ENCODE measurements at regions not wholly inside any gene's neighbourhood (a gene's known extent, or its start where the extent isn't known, plus 50 kb on each side); places are given as distances from the start of the nearest gene placed in this dataset.

DNA sequence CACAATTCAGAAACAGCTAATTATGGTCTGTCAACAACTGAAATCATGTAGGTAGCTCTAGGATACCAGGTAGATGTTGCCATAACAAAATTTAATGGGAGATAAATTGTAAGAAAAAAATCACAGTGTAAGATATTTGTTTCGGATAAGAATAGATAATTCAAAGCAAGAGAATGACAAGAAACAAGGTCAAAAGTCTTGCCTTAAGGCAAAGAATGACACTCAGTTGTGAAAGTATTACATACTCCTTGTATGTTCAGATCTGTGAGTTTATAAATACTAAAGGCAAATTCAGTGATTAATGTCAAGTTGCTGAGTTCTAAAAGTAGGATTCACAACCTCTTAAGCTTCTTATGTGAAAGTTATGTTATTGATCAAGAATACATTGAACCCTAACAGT lies 772.2 kb upstream of the SGO1 start:
- TF ChIP-seq, protein P1, sequence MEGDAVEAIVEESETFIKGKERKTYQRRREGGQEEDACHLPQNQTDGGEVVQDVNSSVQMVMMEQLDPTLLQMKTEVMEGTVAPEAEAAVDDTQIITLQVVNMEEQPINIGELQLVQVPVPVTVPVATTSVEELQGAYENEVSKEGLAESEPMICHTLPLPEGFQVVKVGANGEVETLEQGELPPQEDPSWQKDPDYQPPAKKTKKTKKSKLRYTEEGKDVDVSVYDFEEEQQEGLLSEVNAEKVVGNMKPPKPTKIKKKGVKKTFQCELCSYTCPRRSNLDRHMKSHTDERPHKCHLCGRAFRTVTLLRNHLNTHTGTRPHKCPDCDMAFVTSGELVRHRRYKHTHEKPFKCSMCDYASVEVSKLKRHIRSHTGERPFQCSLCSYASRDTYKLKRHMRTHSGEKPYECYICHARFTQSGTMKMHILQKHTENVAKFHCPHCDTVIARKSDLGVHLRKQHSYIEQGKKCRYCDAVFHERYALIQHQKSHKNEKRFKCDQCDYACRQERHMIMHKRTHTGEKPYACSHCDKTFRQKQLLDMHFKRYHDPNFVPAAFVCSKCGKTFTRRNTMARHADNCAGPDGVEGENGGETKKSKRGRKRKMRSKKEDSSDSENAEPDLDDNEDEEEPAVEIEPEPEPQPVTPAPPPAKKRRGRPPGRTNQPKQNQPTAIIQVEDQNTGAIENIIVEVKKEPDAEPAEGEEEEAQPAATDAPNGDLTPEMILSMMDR (IDR thresholded peaks at IDR 0.05 in 2 of 3, conservative IDR thresholded peaks at IDR 0.05 in 1 of 3; ENCODE audit: borderline replicate concordance in 1 of 3, insufficient read depth in 1 of 3, low read depth in 2 of 3, low read length in 2 of 3) = no peak
- TF ChIP-seq EGR1 (IDR thresholded peaks at IDR 0.05; ENCODE audit: low read depth) (no peak), SIN3A (IDR thresholded peaks at IDR 0.05; ENCODE audit: low read depth) (no peak), POLR2AphosphoS5 (IDR thresholded peaks at IDR 0.05; ENCODE audit: low read depth, low read length) (no peak), FOSL1 (IDR thresholded peaks at IDR 0.05; ENCODE audit: low read depth) (no peak)

Measured in HCT116 (cell line).